SK-N-SH treated with all-trans-retinoic acid at 6 μM for 48 hours (cell line): ENCODE measurements at regions not wholly inside any gene's neighbourhood (a gene's known extent, or its start where the extent isn't known, plus 50 kb on each side); places are given as distances from the start of the nearest gene placed in this dataset.

Experiments used
- ESRRG ChIP-seq: fragments of 250-450 bp; sonication (Bioruptor Pico); IDR thresholded peaks from 2 replicates; pipeline ENCODE4 v1.6.1; 2021; ENCODE audit warnings: mild to moderate bottlenecking
- RARB ChIP-seq: fragments of 250-450 bp; sonication (Bioruptor Pico); IDR thresholded peaks from 2 replicates; pipeline ENCODE4 v1.8.0; 2021; ENCODE audit warnings: mild to moderate bottlenecking, moderate library complexity
- ZC3H10 ChIP-seq: fragments of 250-450 bp; sonication (Bioruptor Pico); IDR thresholded peaks from 2 replicates; pipeline ENCODE4 v1.5.1; 2021; ENCODE audit warnings: mild to moderate bottlenecking, moderate library complexity
- TF ChIP-seq, protein P1 (sequence below): fragments of 250-450 bp; sonication (Bioruptor Pico); IDR thresholded peaks from 2 replicates; pipeline ENCODE4 v1.8.0; 2020; ENCODE audit warnings: mild to moderate bottlenecking, moderate library complexity, borderline replicate concordance

DNA sequence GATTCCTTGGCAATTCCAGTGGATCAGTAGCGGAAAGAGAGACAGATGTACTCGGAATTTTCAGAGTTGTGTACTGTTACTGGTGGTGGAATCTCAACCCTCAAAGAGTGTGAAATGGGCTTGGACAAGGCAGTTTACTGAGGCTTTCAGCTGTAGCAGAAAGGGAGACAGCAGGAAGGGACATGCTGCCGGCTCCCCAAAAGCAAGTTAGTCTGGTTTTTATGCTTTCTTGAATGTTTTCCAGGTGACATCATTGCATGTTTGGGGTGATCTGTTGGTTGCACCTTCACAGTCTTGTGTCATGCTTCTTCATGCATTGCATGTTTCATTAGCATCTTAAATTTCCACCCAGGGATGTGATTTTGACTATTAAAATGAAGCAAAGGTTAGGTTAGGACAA lies 1282.2 kb downstream of the ADGRL3 start:
- TF ChIP-seq, protein P1, sequence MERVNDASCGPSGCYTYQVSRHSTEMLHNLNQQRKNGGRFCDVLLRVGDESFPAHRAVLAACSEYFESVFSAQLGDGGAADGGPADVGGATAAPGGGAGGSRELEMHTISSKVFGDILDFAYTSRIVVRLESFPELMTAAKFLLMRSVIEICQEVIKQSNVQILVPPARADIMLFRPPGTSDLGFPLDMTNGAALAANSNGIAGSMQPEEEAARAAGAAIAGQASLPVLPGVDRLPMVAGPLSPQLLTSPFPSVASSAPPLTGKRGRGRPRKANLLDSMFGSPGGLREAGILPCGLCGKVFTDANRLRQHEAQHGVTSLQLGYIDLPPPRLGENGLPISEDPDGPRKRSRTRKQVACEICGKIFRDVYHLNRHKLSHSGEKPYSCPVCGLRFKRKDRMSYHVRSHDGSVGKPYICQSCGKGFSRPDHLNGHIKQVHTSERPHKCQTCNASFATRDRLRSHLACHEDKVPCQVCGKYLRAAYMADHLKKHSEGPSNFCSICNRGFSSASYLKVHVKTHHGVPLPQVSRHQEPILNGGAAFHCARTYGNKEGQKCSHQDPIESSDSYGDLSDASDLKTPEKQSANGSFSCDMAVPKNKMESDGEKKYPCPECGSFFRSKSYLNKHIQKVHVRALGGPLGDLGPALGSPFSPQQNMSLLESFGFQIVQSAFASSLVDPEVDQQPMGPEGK (CRISPR knock-in tag) = no peak
- TF ChIP-seq RARB (CRISPR knock-in tag) = no peak
- TF ChIP-seq ZC3H10 (CRISPR knock-in tag) = no peak
- TF ChIP-seq ESRRG (CRISPR knock-in tag) = no peak
